IMR-90 (cell line): ENCODE measurements at regions not wholly inside any gene's neighbourhood (a gene's known extent, or its start where the extent isn't known, plus 50 kb on each side); places are given as distances from the start of the nearest gene placed in this dataset.

Source experiments
- ATAC-seq: fragments of 200-7000 bp; cut with Tn5 transposase; 2 replicates; pipeline ENCODE4 v1.9.1; 2020; ENCODE audit warnings: low read depth, mild to moderate bottlenecking, moderate library complexity
- BruUV-seq: library from RNA; stranded (reverse); fragments of 400-500 nt; replicated peaks from 2 replicates; lab custom pipeline; 2021; lab: Mats Ljungman, UMichigan
- CTCF ChIA-PET: fragments of 300-600 bp; formaldehyde crosslinking; extraction: SDS; loops from one replicate; lab custom pipeline; 2021; ENCODE audit warnings: antibody characterized with exemption; lab: Yijun Ruan, JAX
- POLR2A ChIA-PET: fragments of 300-600 bp; sonication (Branson Sonifier 250); formaldehyde crosslinking; loops from one replicate; lab custom pipeline; 2022; ENCODE audit warnings: antibody characterized with exemption; ENCODE audit not compliant: unreplicated experiment; lab: Charles Lee
- DNase-seq: peaks from one replicate; pipeline ENCODE4 v3.0.0; 2013
- H2AFZ ChIP-seq: replicated peaks from 2 replicates; pipeline ENCODE3; 2013; ENCODE audit warnings: low read length, mild to moderate bottlenecking; ENCODE audit not compliant: poor library complexity
- H2AK5ac ChIP-seq: 2 replicates; pipeline ENCODE4 v1.6.1; 2013; ENCODE audit warnings: low read depth, low read length, inconsistent platforms
- H2AK9ac ChIP-seq: replicated peaks from 2 replicates; pipeline ENCODE3; 2013; ENCODE audit warnings: mild to moderate bottlenecking, low read depth, low read length, moderate library complexity; ENCODE audit not compliant: poor library complexity
- H2BK120ac ChIP-seq: 2 replicates; pipeline ENCODE4 v1.6.1; 2013; ENCODE audit warnings: low read depth, low read length, inconsistent platforms
- H2BK15ac ChIP-seq: 3 replicates; pipeline ENCODE4 v1.6.1; 2013; ENCODE audit warnings: low read depth, low read length, inconsistent platforms
- H2BK20ac ChIP-seq: 2 replicates; pipeline ENCODE4 v1.6.1; 2013; ENCODE audit warnings: low read depth, mild to moderate bottlenecking, inconsistent platforms, low read length, moderate library complexity
- H2BK5ac ChIP-seq: 2 replicates; pipeline ENCODE4 v1.6.1; 2013; ENCODE audit warnings: mild to moderate bottlenecking, low read depth, low read length, inconsistent platforms; ENCODE audit not compliant: poor library complexity, severe bottlenecking
- H3K14ac ChIP-seq: replicated peaks from 2 replicates; pipeline ENCODE4 v1.6.1; 2013; ENCODE audit warnings: low read depth, low read length, inconsistent platforms
- H3K18ac ChIP-seq: 2 replicates; pipeline ENCODE4 v1.6.1; 2013; ENCODE audit warnings: low read depth, low read length, control low read depth
- H3K23ac ChIP-seq: 2 replicates; pipeline ENCODE4 v1.6.1; 2013; ENCODE audit warnings: low read depth, low read length, inconsistent platforms
- H3K27ac ChIP-seq: 2 replicates; pipeline ENCODE4 v1.5.1; 2013; ENCODE audit warnings: mild to moderate bottlenecking, control low read depth, low read length; ENCODE audit not compliant: insufficient read depth
- H3K27me3 ChIP-seq: 2 replicates; pipeline ENCODE4 v1.6.1; 2013; ENCODE audit warnings: low read length; ENCODE audit not compliant: control insufficient read depth, insufficient read depth
- H3K36me3 ChIP-seq: 2 replicates; pipeline ENCODE4 v1.6.1; 2013; ENCODE audit warnings: low read length, mixed read lengths; ENCODE audit not compliant: control insufficient read depth, insufficient read depth
- H3K4ac ChIP-seq: 2 replicates; pipeline ENCODE4 v1.6.1; 2013; ENCODE audit warnings: low read depth, low read length, inconsistent platforms
- H3K4me1 ChIP-seq: 2 replicates; pipeline ENCODE4 v1.6.1; 2013; ENCODE audit warnings: low read length, mixed read lengths; ENCODE audit not compliant: control insufficient read depth, insufficient read depth
- H3K4me2 ChIP-seq: 2 replicates; pipeline ENCODE4 v1.6.1; 2013; ENCODE audit warnings: low read depth, mild to moderate bottlenecking, control low read depth, low read length, moderate library complexity
- H3K4me3 ChIP-seq: 2 replicates; pipeline ENCODE4 v1.5.1; 2013; ENCODE audit warnings: low read depth, mild to moderate bottlenecking, control low read depth, low read length, moderate library complexity; ENCODE audit not compliant: insufficient read depth
- H3K56ac ChIP-seq: 2 replicates; pipeline ENCODE4 v1.6.1; 2013; ENCODE audit warnings: low read length, inconsistent platforms; ENCODE audit not compliant: insufficient read depth; ENCODE audit errors: extremely low read depth
- H3K79me1 ChIP-seq, 2 experiments: 2 replicates each; pipeline ENCODE4 v1.6.1; 2013; ENCODE audit warnings: low read length in 2 of 2, inconsistent platforms in 1 of 2, low read depth in 1 of 2
- H3K9ac ChIP-seq: 2 replicates; pipeline ENCODE4 v1.6.1; 2013; ENCODE audit warnings: low read depth, low read length, control low read depth
- H3K9me1 ChIP-seq: 2 replicates; pipeline ENCODE4 v1.6.1; 2013; ENCODE audit warnings: low read length, inconsistent platforms; ENCODE audit not compliant: insufficient read depth
- H3K9me3 ChIP-seq: 2 replicates; pipeline ENCODE4 v1.6.1; 2013; ENCODE audit warnings: low read length; ENCODE audit not compliant: control insufficient read depth, insufficient read depth
- H4K20me1 ChIP-seq: 2 replicates; pipeline ENCODE4 v1.6.1; 2013; ENCODE audit warnings: low read length, inconsistent platforms; ENCODE audit not compliant: insufficient read depth
- H4K5ac ChIP-seq: 2 replicates; pipeline ENCODE4 v1.6.1; 2013; ENCODE audit warnings: mild to moderate bottlenecking, low read depth, low read length, control low read depth
- H4K8ac ChIP-seq, 2 experiments: 2 replicates each; pipeline ENCODE4 v1.6.1; 2013; ENCODE audit warnings: low read depth in 2 of 2, low read length in 2 of 2, control low read depth in 1 of 2, inconsistent platforms in 1 of 2
- H4K91ac ChIP-seq: 2 replicates; pipeline ENCODE4 v1.6.1; 2013; ENCODE audit warnings: low read depth, low read length, inconsistent platforms; ENCODE audit not compliant: insufficient read depth
- BHLHE40 ChIP-seq: fragments of 150-350 bp; IDR thresholded peaks from 2 replicates; pipeline ENCODE4 v1.6.1; 2016; ENCODE audit warnings: mild to moderate bottlenecking, low read depth, low read length
- CTCF ChIP-seq: conservative IDR thresholded peaks from 2 replicates; pipeline ENCODE4 v1.5.1; 2012; ENCODE audit warnings: mild to moderate bottlenecking, low read depth, low read length, improper control_type of control experiment
- FOS ChIP-seq: fragments of 150-350 bp; IDR thresholded peaks from 2 replicates; pipeline ENCODE4 v1.6.1; 2016; ENCODE audit warnings: low read depth, low read length
- MAZ ChIP-seq: IDR thresholded peaks from 2 replicates; pipeline ENCODE4 v1.6.1; 2012; ENCODE audit warnings: low read depth, mild to moderate bottlenecking, low read length, improper control_type of control experiment, moderate library complexity, borderline replicate concordance
- POLR2A ChIP-seq: IDR thresholded peaks from 2 replicates; pipeline ENCODE4 v1.6.1; 2012; ENCODE audit warnings: mild to moderate bottlenecking, low read depth, low read length
- WGBS, 2 experiments: methylation state at CpG; one replicate each; pipeline versions ENCODE4 v1.1.5 to v1.1.7; 2013; ENCODE audit warnings: missing lambda C conversion rate in 2 of 2; ENCODE audit not compliant: insufficient read length in 1 of 2; ENCODE audit errors: extremely low coverage in 2 of 2; 5-methylcytosine and 5-hydroxymethylcytosine counted together
- dilution Hi-C: fragments of 300-500 bp; cut with HindIII; formaldehyde crosslinking; loops from one replicate; pipeline ENCODE4 v1.14.3; 2018; ENCODE audit warnings: low sequenced_read_pairs; ENCODE audit not compliant: unreplicated experiment
- in situ Hi-C: fragments of 300-500 bp; cut with MboI; formaldehyde crosslinking; loops from 3 replicates; pipeline ENCODE4 v1.14.3; 2019; ENCODE audit warnings: low sequenced_read_pairs, inconsistent platforms, mixed read lengths
- intact Hi-C: fragments of 100-400 bp; cut with micrococcal nuclease; formaldehyde crosslinking; loops from 2 replicates; pipeline ENCODE4 v1.10.0; 2022

- H2BK20ac ChIP-seq: peak overlapping the region; percentile 72; the same call in 1 of the 2 replicates
- WGBS, 2 experiments: 33% methylated on average over 1 of the region's 5 CpGs; no CpG with 5 or more reads in 1 of the 2 experiments
- H3K56ac ChIP-seq: 0 out of 2 replicates have a peak overlapping the region, but pooled peaks have one; percentile 16
- H4K20me1 ChIP-seq: no peaks in the 10 kb centered on the region
- no peak overlapping the region for H2AK9ac ChIP-seq
- H3K27ac ChIP-seq: no peak overlapping the region
- POLR2A ChIA-PET: no interaction called here
- H2BK5ac ChIP-seq: no peak overlapping the region
- no peak overlapping the region for H3K9ac ChIP-seq
- no peaks in the 10 kb centered on the region for H3K36me3 ChIP-seq
- H3K27me3 ChIP-seq: no peaks in the 10 kb centered on the region
- BruUV-seq: no TSS peak
- H3K4me2 ChIP-seq: peak overlapping the region; percentile 25; the same call in 1 of the 2 replicates
- 0 out of 2 replicates have a peak overlapping the region, but pooled peaks have one; percentile 65 for H2AK5ac ChIP-seq
- CTCF ChIA-PET: no interaction called here
- ATAC-seq: peak; percentile 77
- H3K14ac ChIP-seq: peak overlapping the region; percentile 73; the same call in 1 of the 2 replicates
- peak overlapping the region; percentile 86; the same call in 2 of the 3 replicates for H2BK15ac ChIP-seq
- peak; percentile 42 for DNase-seq
- TF ChIP-seq BHLHE40 (no peak), FOS (no peak), CTCF (no peak), MAZ (no peak), POLR2A (no peak)
- in situ Hi-C loops (no loop called here), dilution Hi-C loops (no loop called here), intact Hi-C loops (no loop called here)
- peak overlapping the region; percentile 16; the same call in 1 of the 2 replicates for H3K18ac ChIP-seq
- no peak overlapping the region for H3K23ac ChIP-seq
- H4K8ac ChIP-seq: peak overlapping the region; percentile 15 to 51; a peak in 3 of 4 replicates
- peak overlapping the region; percentile 73 for H2BK120ac ChIP-seq
- H3K9me3 ChIP-seq: no peaks in the 10 kb centered on the region
- H3K4ac ChIP-seq: peak overlapping the region; percentile 60
- peaks cover 3% of the 10 kb centered on the region; the same call in 1 of the 2 replicates for H3K4me1 ChIP-seq
- peaks cover 11% of the 10 kb centered on the region for H3K9me1 ChIP-seq
- no peaks in the 10 kb centered on the region for H3K79me1 ChIP-seq
- no peak overlapping the region for H3K4me3 ChIP-seq
- peak overlapping the region; percentile 1; the same call in 1 of the 2 replicates for H4K5ac ChIP-seq
- H2AFZ ChIP-seq: peak overlapping the region; percentile 81
- peak overlapping the region; percentile 52 for H4K91ac ChIP-seq
Observed at GRCh38 chr12:114895827-114896226, 211.9 kb upstream of the TBX3 start.
